SHP77 treated with DMSO at 0.1 percent for 48 hours (cell line): ENCODE measurements at regions not wholly inside any gene's neighbourhood (a gene's known extent, or its start where the extent isn't known, plus 50 kb on each side); places are given as distances from the start of the nearest gene placed in this dataset.
"Not testable (repeated sequence)": the region's sequence is repeated elsewhere in the genome, so short reads cannot be mapped to it uniquely, and the experiment has no call there.

Source experiments
- DNase-seq: peaks from one replicate; lab custom pipeline; 2025; lab: John Stamatoyannopoulos, UW

- peak; percentile 87 for DNase-seq
These were observed 127.9 kb upstream of the NOL4 start for GRCh38 chr18:34352385-34353163.

- DNase-seq = no peak
These were observed 129.6 kb upstream of the NOL4 start for GRCh38 chr18:34354351-34354750.

- no peak for DNase-seq
These were observed 133.3 kb upstream of the NOL4 start for GRCh38 chr18:34357944-34358580.

GRCh38 chr18:34358923-34359322 is 134.2 kb upstream of the NOL4 start:
- no peak for DNase-seq

- no peak for DNase-seq
These were observed 140.0 kb upstream of the NOL4 start for GRCh38 chr18:34364699-34365098.

- DNase-seq = no peak
These were observed 146.1 kb upstream of the NOL4 start for GRCh38 chr18:34370704-34371395.

- DNase-seq = no peak
These were observed 155.6 kb upstream of the NOL4 start for GRCh38 chr18:34380326-34380725.

- no peak for DNase-seq
These were observed 160.6 kb upstream of the NOL4 start for GRCh38 chr18:34385311-34385710.

GRCh38 chr18:34386803-34387202 is 162.1 kb upstream of the NOL4 start:
- no peak for DNase-seq

- DNase-seq = no peak
These were observed 172.7 kb upstream of the NOL4 start for GRCh38 chr18:34397286-34397896.

- DNase-seq = no peak
These were observed 175.2 kb upstream of the NOL4 start for GRCh38 chr18:34399892-34400291.

- DNase-seq = no peak
These were observed 176.1 kb upstream of the NOL4 start for GRCh38 chr18:34400834-34401233.

GRCh38 chr18:34401775-34402174 is 177.1 kb upstream of the NOL4 start:
- DNase-seq = no peak

GRCh38 chr18:34407471-34407870 is 182.8 kb upstream of the NOL4 start:
- DNase-seq = not testable (repeated sequence)

- no peak for DNase-seq
These were observed 187.2 kb upstream of the NOL4 start for GRCh38 chr18:34411952-34412351.

GRCh38 chr18:34431042-34431441 is 206.3 kb upstream of the NOL4 start:
- DNase-seq = no peak

GRCh38 chr18:34444622-34445021 is 219.9 kb upstream of the NOL4 start:
- DNase-seq = no peak

GRCh38 chr18:34448662-34449061 is 223.9 kb upstream of the NOL4 start:
- DNase-seq = no peak

GRCh38 chr18:34457761-34458160 is 233.0 kb upstream of the NOL4 start:
- DNase-seq = no peak

GRCh38 chr18:34458410-34458977 is 233.8 kb upstream of the NOL4 start:
- DNase-seq = no peak

GRCh38 chr18:34461266-34461665 is 236.6 kb upstream of the NOL4 start:
- DNase-seq = no peak

GRCh38 chr18:34467058-34467457 is 242.3 kb upstream of the NOL4 start:
- DNase-seq = no peak
